ENCODE measurements at regions not wholly inside any gene's neighbourhood (a gene's known extent, or its start where the extent isn't known, plus 50 kb on each side); places are given as distances from the start of the nearest gene placed in this dataset.
"Not testable (repeated sequence)": the region's sequence is repeated elsewhere in the genome, so short reads cannot be mapped to it uniquely, and the experiment has no call there.

DNA sequence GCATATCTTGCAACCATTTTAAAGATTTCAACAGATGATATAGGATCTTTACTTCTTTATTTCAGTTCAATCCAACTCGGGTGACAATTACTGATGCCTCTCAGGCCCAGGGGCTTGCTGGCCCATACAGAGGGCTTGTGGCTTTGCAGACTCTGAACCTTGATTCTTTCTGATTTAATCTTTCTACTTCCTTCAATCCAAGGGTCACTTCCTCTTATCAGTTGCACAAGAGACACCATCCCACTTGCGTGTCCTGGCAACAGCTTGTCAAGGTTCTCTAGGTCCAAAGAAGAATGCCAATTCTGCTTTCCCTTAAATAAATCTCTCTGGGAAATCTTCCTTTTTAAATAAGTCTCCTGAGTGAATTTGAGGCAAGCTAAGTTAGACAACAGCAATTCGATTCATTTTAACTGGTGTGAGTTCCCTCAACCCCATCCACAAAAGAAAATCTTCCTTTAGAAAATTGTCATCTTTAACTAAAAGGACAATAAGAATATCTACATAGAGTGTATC lies 75.1 kb upstream of the KIF2A start:
- TF ChIP-seq, protein P1, sequence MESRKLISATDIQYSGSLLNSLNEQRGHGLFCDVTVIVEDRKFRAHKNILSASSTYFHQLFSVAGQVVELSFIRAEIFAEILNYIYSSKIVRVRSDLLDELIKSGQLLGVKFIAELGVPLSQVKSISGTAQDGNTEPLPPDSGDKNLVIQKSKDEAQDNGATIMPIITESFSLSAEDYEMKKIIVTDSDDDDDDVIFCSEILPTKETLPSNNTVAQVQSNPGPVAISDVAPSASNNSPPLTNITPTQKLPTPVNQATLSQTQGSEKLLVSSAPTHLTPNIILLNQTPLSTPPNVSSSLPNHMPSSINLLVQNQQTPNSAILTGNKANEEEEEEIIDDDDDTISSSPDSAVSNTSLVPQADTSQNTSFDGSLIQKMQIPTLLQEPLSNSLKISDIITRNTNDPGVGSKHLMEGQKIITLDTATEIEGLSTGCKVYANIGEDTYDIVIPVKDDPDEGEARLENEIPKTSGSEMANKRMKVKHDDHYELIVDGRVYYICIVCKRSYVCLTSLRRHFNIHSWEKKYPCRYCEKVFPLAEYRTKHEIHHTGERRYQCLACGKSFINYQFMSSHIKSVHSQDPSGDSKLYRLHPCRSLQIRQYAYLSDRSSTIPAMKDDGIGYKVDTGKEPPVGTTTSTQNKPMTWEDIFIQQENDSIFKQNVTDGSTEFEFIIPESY (IDR thresholded peaks at IDR 0.05; ENCODE audit: borderline replicate concordance, low read depth) = not testable (repeated sequence)
- not testable (repeated sequence) for TF ChIP-seq POLR2AphosphoS5 (IDR thresholded peaks at IDR 0.05; ENCODE audit: low read depth, low read length); FOXM1 (IDR thresholded peaks at IDR 0.05; ENCODE audit: low read depth); YY1 (IDR thresholded peaks at IDR 0.05; ENCODE audit: low read depth); NFIC (IDR thresholded peaks at IDR 0.05; ENCODE audit: borderline replicate concordance); EP300 (IDR thresholded peaks at IDR 0.05; ENCODE audit: borderline replicate concordance in 1 of 2, low read depth in 1 of 2, low read length in 1 of 2)
- TF ChIP-seq, protein P2, sequence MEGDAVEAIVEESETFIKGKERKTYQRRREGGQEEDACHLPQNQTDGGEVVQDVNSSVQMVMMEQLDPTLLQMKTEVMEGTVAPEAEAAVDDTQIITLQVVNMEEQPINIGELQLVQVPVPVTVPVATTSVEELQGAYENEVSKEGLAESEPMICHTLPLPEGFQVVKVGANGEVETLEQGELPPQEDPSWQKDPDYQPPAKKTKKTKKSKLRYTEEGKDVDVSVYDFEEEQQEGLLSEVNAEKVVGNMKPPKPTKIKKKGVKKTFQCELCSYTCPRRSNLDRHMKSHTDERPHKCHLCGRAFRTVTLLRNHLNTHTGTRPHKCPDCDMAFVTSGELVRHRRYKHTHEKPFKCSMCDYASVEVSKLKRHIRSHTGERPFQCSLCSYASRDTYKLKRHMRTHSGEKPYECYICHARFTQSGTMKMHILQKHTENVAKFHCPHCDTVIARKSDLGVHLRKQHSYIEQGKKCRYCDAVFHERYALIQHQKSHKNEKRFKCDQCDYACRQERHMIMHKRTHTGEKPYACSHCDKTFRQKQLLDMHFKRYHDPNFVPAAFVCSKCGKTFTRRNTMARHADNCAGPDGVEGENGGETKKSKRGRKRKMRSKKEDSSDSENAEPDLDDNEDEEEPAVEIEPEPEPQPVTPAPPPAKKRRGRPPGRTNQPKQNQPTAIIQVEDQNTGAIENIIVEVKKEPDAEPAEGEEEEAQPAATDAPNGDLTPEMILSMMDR (IDR thresholded peaks at IDR 0.05) = not testable (repeated sequence)
- TF ChIP-seq, protein P3, sequence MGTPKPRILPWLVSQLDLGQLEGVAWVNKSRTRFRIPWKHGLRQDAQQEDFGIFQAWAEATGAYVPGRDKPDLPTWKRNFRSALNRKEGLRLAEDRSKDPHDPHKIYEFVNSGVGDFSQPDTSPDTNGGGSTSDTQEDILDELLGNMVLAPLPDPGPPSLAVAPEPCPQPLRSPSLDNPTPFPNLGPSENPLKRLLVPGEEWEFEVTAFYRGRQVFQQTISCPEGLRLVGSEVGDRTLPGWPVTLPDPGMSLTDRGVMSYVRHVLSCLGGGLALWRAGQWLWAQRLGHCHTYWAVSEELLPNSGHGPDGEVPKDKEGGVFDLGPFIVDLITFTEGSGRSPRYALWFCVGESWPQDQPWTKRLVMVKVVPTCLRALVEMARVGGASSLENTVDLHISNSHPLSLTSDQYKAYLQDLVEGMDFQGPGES (IDR thresholded peaks at IDR 0.05; ENCODE audit: low read depth, low read length) = not testable (repeated sequence)
- TF ChIP-seq, protein P4, sequence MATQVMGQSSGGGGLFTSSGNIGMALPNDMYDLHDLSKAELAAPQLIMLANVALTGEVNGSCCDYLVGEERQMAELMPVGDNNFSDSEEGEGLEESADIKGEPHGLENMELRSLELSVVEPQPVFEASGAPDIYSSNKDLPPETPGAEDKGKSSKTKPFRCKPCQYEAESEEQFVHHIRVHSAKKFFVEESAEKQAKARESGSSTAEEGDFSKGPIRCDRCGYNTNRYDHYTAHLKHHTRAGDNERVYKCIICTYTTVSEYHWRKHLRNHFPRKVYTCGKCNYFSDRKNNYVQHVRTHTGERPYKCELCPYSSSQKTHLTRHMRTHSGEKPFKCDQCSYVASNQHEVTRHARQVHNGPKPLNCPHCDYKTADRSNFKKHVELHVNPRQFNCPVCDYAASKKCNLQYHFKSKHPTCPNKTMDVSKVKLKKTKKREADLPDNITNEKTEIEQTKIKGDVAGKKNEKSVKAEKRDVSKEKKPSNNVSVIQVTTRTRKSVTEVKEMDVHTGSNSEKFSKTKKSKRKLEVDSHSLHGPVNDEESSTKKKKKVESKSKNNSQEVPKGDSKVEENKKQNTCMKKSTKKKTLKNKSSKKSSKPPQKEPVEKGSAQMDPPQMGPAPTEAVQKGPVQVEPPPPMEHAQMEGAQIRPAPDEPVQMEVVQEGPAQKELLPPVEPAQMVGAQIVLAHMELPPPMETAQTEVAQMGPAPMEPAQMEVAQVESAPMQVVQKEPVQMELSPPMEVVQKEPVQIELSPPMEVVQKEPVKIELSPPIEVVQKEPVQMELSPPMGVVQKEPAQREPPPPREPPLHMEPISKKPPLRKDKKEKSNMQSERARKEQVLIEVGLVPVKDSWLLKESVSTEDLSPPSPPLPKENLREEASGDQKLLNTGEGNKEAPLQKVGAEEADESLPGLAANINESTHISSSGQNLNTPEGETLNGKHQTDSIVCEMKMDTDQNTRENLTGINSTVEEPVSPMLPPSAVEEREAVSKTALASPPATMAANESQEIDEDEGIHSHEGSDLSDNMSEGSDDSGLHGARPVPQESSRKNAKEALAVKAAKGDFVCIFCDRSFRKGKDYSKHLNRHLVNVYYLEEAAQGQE (IDR thresholded peaks at IDR 0.05; ENCODE audit: low read depth, low read length) = not testable (repeated sequence)
